PFSK-1 (cell line): ENCODE measurements at regions not wholly inside any gene's neighbourhood (a gene's known extent, or its start where the extent isn't known, plus 50 kb on each side); places are given as distances from the start of the nearest gene placed in this dataset.

Experiments
- POLR2AphosphoS5 ChIP-seq: IDR thresholded peaks from 2 replicates; pipeline ENCODE4 v1.6.1; 2012; ENCODE audit warnings: low read depth, mild to moderate bottlenecking, control low read depth, low read length, moderate library complexity
- SIN3A ChIP-seq: IDR thresholded peaks from 2 replicates; pipeline ENCODE4 v1.6.1; 2012; ENCODE audit warnings: mild to moderate bottlenecking, low read length, moderate library complexity, borderline replicate concordance; ENCODE audit not compliant: insufficient read depth
- TAF1 ChIP-seq: IDR thresholded peaks from 2 replicates; pipeline ENCODE4 v1.6.1; 2012; ENCODE audit warnings: low read length, control low read depth, borderline replicate concordance; ENCODE audit not compliant: insufficient read depth
- TF ChIP-seq, protein P1 (sequence below), 2 experiments: IDR thresholded peaks; 2 replicates each; pipeline versions ENCODE4 v1.6.1 to v1.8.0; 2011 to 2012; ENCODE audit warnings: low read depth in 2 of 2, low read length in 2 of 2, control low read depth in 1 of 2, inconsistent platforms in 1 of 2, mild to moderate bottlenecking in 1 of 2, moderate library complexity in 1 of 2; ENCODE audit not compliant: insufficient read depth in 1 of 2

DNA sequence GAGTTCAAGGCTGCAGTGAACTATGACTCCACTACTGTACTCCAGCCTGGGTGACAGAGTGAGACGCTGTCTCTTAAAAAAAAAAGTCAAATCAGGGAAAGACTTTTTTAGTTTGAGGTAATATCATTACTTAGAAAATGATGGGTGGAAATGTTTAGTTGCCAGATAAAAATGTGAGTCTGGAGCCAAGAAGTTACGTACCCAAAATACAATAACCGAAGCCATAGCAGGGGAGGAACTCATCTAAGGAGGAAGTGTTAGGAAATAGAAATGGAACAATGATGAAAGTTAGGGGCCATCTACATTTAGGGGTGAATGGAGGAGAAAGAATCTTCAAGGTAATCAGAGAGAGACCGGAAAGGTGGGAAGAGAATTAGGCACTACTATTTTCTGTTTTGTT, 98.8 kb downstream of the DACT1 start:
- TF ChIP-seq SIN3A: no peak
- no peak for TF ChIP-seq POLR2AphosphoS5
- TF ChIP-seq, protein P1, sequence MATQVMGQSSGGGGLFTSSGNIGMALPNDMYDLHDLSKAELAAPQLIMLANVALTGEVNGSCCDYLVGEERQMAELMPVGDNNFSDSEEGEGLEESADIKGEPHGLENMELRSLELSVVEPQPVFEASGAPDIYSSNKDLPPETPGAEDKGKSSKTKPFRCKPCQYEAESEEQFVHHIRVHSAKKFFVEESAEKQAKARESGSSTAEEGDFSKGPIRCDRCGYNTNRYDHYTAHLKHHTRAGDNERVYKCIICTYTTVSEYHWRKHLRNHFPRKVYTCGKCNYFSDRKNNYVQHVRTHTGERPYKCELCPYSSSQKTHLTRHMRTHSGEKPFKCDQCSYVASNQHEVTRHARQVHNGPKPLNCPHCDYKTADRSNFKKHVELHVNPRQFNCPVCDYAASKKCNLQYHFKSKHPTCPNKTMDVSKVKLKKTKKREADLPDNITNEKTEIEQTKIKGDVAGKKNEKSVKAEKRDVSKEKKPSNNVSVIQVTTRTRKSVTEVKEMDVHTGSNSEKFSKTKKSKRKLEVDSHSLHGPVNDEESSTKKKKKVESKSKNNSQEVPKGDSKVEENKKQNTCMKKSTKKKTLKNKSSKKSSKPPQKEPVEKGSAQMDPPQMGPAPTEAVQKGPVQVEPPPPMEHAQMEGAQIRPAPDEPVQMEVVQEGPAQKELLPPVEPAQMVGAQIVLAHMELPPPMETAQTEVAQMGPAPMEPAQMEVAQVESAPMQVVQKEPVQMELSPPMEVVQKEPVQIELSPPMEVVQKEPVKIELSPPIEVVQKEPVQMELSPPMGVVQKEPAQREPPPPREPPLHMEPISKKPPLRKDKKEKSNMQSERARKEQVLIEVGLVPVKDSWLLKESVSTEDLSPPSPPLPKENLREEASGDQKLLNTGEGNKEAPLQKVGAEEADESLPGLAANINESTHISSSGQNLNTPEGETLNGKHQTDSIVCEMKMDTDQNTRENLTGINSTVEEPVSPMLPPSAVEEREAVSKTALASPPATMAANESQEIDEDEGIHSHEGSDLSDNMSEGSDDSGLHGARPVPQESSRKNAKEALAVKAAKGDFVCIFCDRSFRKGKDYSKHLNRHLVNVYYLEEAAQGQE (IDR thresholded peaks at IDR 0.05; ENCODE audit: insufficient read depth in 1 of 2, low read depth in 2 of 2, low read length in 2 of 2): no peak
- TF ChIP-seq TAF1: no peak
